ENCODE measurements at regions not wholly inside any gene's neighbourhood (a gene's known extent, or its start where the extent isn't known, plus 50 kb on each side); places are given as distances from the start of the nearest gene placed in this dataset.
"Not testable (repeated sequence)": the region's sequence is repeated elsewhere in the genome, so short reads cannot be mapped to it uniquely, and the experiment has no call there.

DNA sequence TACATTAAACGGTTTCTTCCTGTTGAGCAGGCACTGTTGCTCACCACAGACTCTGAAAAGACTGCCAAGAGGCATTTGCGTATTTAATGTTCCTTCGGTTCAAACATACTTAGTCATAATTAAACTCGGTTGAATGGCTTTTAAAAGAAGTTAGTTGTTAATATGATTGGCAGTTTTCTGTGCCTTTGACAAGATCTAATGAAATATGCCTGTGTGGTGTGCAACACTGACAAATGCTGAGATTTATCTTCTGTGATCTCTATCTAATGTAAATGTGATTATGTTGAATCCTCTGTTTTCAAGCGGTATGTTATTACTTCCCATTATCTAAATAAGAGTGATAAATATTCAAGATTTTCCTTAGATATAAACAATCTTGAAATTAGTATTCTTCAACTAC, 1046.6 kb downstream of the CDH8 start:
- TF ChIP-seq, protein P1, sequence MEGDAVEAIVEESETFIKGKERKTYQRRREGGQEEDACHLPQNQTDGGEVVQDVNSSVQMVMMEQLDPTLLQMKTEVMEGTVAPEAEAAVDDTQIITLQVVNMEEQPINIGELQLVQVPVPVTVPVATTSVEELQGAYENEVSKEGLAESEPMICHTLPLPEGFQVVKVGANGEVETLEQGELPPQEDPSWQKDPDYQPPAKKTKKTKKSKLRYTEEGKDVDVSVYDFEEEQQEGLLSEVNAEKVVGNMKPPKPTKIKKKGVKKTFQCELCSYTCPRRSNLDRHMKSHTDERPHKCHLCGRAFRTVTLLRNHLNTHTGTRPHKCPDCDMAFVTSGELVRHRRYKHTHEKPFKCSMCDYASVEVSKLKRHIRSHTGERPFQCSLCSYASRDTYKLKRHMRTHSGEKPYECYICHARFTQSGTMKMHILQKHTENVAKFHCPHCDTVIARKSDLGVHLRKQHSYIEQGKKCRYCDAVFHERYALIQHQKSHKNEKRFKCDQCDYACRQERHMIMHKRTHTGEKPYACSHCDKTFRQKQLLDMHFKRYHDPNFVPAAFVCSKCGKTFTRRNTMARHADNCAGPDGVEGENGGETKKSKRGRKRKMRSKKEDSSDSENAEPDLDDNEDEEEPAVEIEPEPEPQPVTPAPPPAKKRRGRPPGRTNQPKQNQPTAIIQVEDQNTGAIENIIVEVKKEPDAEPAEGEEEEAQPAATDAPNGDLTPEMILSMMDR (conservative IDR thresholded peaks at IDR 0.05): no peak
- no peak overlapping the region for H3K27ac ChIP-seq

DNA sequence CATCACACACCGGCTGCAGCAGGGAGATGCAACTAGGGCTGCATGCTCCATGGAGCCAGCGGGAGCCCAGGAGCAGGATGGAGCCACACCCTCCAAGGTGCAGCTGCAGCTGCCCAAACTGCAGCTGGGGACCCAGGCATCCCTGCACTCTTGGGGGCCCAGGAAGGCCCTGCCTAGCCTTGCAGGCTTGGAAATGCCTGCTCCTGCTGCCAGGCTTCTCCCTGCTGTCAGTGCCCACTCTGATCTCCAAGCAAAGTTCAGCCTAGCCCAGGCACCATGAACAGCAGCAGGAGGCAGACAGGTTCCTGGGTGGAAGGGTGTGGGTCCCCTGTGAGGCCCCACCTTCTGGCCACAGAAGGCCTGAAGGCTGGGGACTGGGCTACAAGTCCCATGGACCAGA, 1057.1 kb downstream of the CDH8 start:
- H3K27ac ChIP-seq: no peak overlapping the region
- TF ChIP-seq, protein P1 (conservative IDR thresholded peaks at IDR 0.05): no peak

DNA sequence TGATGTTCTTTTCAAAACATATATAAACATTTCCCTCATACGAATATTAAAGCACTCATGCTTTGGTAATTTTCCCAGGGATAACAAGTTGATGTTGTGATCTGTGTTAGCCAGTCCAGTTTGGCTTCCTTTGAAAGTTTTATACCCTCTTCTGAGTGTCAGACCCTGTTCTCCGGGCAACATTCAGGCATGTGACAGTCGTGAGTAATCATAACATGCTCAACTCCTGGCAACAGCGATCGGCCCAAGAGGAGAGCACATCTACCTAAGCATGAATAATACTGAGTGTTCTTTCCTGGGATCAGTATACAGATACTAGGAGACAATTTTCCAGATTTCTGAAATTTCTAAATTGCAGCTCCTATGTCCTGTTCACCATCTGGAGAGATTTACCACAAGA, 1086.4 kb downstream of the CDH8 start:
- no peak overlapping the region for H3K27ac ChIP-seq
- TF ChIP-seq, protein P1 (conservative IDR thresholded peaks at IDR 0.05): no peak

DNA sequence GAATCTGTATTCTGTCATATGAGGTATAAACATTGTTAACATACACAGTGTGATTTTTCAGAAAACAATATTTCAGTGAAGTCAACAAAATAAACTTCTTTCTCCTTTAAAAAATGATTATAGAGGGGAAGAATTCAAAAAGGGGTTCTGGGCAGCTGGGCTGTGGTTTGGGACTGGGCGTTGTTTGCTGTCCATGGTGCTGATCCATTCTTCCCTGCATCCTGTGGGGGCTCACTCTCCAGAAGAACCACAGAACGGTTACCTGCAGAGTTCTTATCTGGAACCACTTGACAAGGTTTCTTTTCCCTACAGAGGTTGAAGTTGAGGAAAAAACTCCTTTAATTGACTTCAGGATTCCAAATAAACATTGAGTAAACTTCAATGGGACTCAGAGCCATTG, 1091.0 kb downstream of the CDH8 start:
- no peak overlapping the region for H3K27ac ChIP-seq
- TF ChIP-seq, protein P1 (conservative IDR thresholded peaks at IDR 0.05): no peak

DNA sequence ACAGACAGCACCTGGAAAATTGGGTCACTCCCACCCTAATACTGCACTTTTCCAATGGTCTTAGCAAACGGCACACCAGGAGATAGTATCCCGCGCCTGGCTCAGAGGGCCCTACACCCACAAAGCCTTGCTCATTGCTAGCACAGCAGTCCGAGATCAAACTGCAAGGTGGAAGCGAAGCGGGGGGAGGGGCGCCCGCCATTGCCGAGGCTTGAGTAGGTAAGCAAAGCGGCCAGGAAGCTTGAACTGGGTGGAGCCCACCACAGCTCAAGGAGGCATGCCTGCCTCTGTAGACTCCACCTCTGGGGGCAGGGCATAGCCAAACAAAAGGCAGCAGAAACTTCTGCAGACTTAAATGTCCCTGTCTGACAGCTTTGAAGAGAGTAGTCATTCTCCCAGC, 1100.0 kb downstream of the CDH8 start:
- H3K27ac ChIP-seq: not testable (repeated sequence)

DNA sequence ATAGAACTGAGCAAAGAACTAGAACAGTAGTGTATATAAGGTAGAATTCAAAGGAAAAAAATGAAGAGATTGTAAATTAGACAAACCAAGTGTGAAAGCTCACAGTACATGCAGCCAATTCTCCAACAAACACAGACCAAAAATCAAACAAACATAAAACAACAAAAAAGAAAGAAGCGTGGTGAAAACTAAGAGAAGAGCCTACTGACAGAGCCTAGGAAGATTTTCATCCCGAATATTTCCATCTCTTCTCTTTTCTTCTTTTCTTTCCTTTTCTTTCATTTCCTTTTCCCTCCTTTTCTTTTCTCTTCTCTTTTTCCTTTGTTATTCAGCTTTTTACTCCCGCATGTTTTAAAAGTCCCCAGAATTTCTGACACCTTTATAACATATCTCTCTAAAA, 1103.6 kb downstream of the CDH8 start:
- TF ChIP-seq, protein P1 (conservative IDR thresholded peaks at IDR 0.05): no peak
- no peak overlapping the region for H3K27ac ChIP-seq

DNA sequence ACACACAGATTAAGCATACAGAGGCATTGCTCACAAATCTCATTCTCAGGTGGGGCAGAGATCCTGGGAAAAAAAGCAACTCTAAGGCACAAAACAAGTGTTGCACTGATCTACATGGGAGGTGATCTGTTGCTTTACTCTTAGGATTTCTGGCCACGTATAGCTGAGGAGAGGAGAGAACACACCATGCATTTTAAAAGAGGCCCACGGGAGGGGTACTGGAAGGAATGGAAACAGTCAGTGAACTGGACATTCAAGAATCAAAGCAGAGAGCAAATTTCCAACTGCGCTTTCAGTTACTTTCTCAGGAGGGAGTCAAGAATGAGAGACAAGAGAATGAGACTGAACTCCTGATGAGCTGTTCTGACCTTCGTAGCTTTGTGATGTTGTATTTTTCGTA, 1105.9 kb downstream of the CDH8 start:
- no peak overlapping the region for H3K27ac ChIP-seq
- TF ChIP-seq, protein P1 (conservative IDR thresholded peaks at IDR 0.05): no peak

DNA sequence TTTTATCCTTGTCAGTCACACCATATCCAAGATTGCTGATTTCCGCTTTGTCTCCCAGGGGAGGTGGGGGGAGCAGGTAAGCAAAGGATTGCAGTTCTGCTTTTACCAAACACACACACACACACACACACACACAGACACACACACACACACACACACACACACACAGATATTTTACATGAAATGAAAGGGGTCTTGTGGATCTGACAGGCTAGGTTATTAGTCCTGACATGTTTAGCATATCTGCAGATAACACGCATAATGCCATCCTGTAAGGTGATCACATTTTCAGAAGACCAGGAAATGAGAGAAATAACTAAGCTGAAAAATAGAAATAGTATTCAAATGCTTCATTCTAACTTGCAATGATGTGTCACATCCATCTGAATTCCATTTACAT, 1113.3 kb downstream of the CDH8 start:
- TF ChIP-seq, protein P1 (conservative IDR thresholded peaks at IDR 0.05): no peak
- H3K27ac ChIP-seq: no peak overlapping the region
